CD4-positive, CD25-positive, alpha-beta regulatory T cell (primary cell): ENCODE measurements at regions not wholly inside any gene's neighbourhood (a gene's known extent, or its start where the extent isn't known, plus 50 kb on each side); places are given as distances from the start of the nearest gene placed in this dataset.
A peak's percentile ranks its signal among the peaks of the same experiment; 100 is the strongest.

Experiments used
- ATAC-seq, 2 donors: fragments of 150-1000 bp; cut with Tn5 transposase; one replicate each; pipeline ENCODE4 v1.10.0; 2021; ENCODE audit warnings: low read depth in 2 of 2, moderate number of reproducible peaks in 2 of 2, moderate library complexity in 1 of 2
- DNase-seq, 3 donors: peaks; one replicate each; pipeline versions ENCODE4 v3.0.0 to v3.0.0-alpha.2; 2012 to 2022; ENCODE audit warnings: mixed read lengths in 1 of 3
- H3K27ac ChIP-seq: one replicate; pipeline ENCODE4 v1.7.0; 2013; ENCODE audit warnings: mild to moderate bottlenecking, low read length; ENCODE audit not compliant: insufficient read depth, poor library complexity, severe bottlenecking
- H3K27me3 ChIP-seq: one replicate; pipeline ENCODE4 v1.7.0; 2013; ENCODE audit warnings: low read length; ENCODE audit not compliant: control insufficient read depth, insufficient read depth
- H3K36me3 ChIP-seq: one replicate; pipeline ENCODE4 v1.7.0; 2013; ENCODE audit warnings: mild to moderate bottlenecking, low read length, moderate library complexity; ENCODE audit not compliant: control insufficient read depth, insufficient read depth
- H3K4me1 ChIP-seq: 2 replicates; pipeline ENCODE4 v1.7.0; 2013; ENCODE audit warnings: mild to moderate bottlenecking, low read length; ENCODE audit not compliant: insufficient read depth, control insufficient read depth, poor library complexity, severe bottlenecking
- H3K4me3 ChIP-seq: one replicate; pipeline ENCODE4 v1.7.0; 2013; ENCODE audit warnings: low read depth, mild to moderate bottlenecking, low read length, moderate library complexity
- H3K9me3 ChIP-seq, 2 experiments: 1 replicate in 1 of 2; 2 replicates in 1 of 2; pipeline ENCODE4 v1.7.0; 2013; ENCODE audit warnings: low read length in 2 of 2, mild to moderate bottlenecking in 1 of 2, moderate library complexity in 1 of 2; ENCODE audit not compliant: control insufficient read depth in 2 of 2
- H3K27ac Mint-ChIP-seq, 3 donors: one replicate each; pipeline ENCODE4 v1.8.0; 2020 to 2022; ENCODE audit warnings: mild to moderate bottlenecking in 3 of 3, mixed read lengths in 3 of 3, moderate library complexity in 2 of 3
- H3K27me3 Mint-ChIP-seq: one replicate; pipeline ENCODE4 v1.8.0; 2022; ENCODE audit warnings: mild to moderate bottlenecking, mixed read lengths
- H3K36me3 Mint-ChIP-seq: one replicate; pipeline ENCODE4 v1.8.0; 2020; ENCODE audit warnings: mixed read lengths
- H3K4me1 Mint-ChIP-seq, 4 donors: one replicate each; pipeline ENCODE4 v1.8.0; 2020 to 2022; ENCODE audit warnings: mixed read lengths in 4 of 4, mild to moderate bottlenecking in 1 of 4
- H3K4me3 Mint-ChIP-seq, 4 donors: one replicate each; pipeline ENCODE4 v1.8.0; 2020 to 2022; ENCODE audit warnings: mild to moderate bottlenecking in 4 of 4, mixed read lengths in 4 of 4, moderate library complexity in 3 of 4
- H3K9me3 Mint-ChIP-seq, 7 donors: one replicate each; pipeline ENCODE4 v1.8.0; 2020 to 2022; ENCODE audit warnings: mixed read lengths in 7 of 7, mild to moderate bottlenecking in 3 of 7, moderate library complexity in 2 of 7

- no peaks in the 10 kb centered on the region for H3K36me3 ChIP-seq
- ATAC-seq (no peak), DNase-seq (no peak)
- Mint-ChIP-seq H3K27ac (no peak overlapping the region), H3K27me3 (no peaks in the 10 kb centered on the region), H3K9me3 (peaks cover 0 to 14% (median 5%) of the 10 kb centered on the region in 7 donors), H3K4me3 (no peak overlapping the region), H3K36me3 (no peaks in the 10 kb centered on the region), H3K4me1 (no peaks in the 10 kb centered on the region)
- H3K4me1 ChIP-seq: no peaks in the 10 kb centered on the region
- peaks cover 2 to 3% of the 10 kb centered on the region in 2 experiments for H3K9me3 ChIP-seq
- H3K27me3 ChIP-seq: no peaks in the 10 kb centered on the region
- H3K4me3 ChIP-seq: no peak overlapping the region
- no peak overlapping the region for H3K27ac ChIP-seq
Measured at GRCh38 chr16:8103649-8104289, 486.5 kb downstream of the TMEM114 start.

- H3K36me3 ChIP-seq: no peaks in the 10 kb centered on the region
- no peak overlapping the region for H3K4me3 ChIP-seq
- no peak overlapping the region for H3K27ac ChIP-seq
- no peaks in the 10 kb centered on the region for H3K27me3 ChIP-seq
- H3K4me1 ChIP-seq: no peaks in the 10 kb centered on the region
- Mint-ChIP-seq H3K4me3 (no peak overlapping the region), H3K9me3 (peaks cover 3 to 19% (median 12%) of the 10 kb centered on the region in 7 donors), H3K27ac (no peak overlapping the region), H3K4me1 (peaks cover 0 to 5% (median 1%) of the 10 kb centered on the region in 4 donors), H3K27me3 (peaks cover 4% of the 10 kb centered on the region), H3K36me3 (no peaks in the 10 kb centered on the region)
- peaks cover 2 to 6% of the 10 kb centered on the region in 2 experiments for H3K9me3 ChIP-seq
- no peak for ATAC-seq
- no peak for DNase-seq
Measured at GRCh38 chr16:8099586-8099985, 490.7 kb downstream of the TMEM114 start.

GRCh38 chr16:8098947-8099512 lies 491.3 kb downstream of the TMEM114 start:
- H3K4me1 ChIP-seq: no peaks in the 10 kb centered on the region
- peaks cover 2 to 6% of the 10 kb centered on the region in 2 experiments for H3K9me3 ChIP-seq
- no peak for ATAC-seq
- no peak overlapping the region for H3K27ac ChIP-seq
- Mint-ChIP-seq H3K36me3 (no peaks in the 10 kb centered on the region), H3K4me1 (peaks cover 0 to 5% (median 2%) of the 10 kb centered on the region in 4 donors), H3K4me3 (no peak overlapping the region), H3K9me3 (peaks cover 5 to 22% (median 13%) of the 10 kb centered on the region in 7 donors), H3K27ac (no peak overlapping the region), H3K27me3 (peaks cover 4% of the 10 kb centered on the region)
- no peak for DNase-seq
- no peak overlapping the region for H3K4me3 ChIP-seq
- no peaks in the 10 kb centered on the region for H3K36me3 ChIP-seq
- H3K27me3 ChIP-seq: no peaks in the 10 kb centered on the region

GRCh38 chr16:8096211-8096610 lies 494.1 kb downstream of the TMEM114 start:
- Histone ChIP-seq H3K4me3 (no peak overlapping the region), H3K27me3 (no peaks in the 10 kb centered on the region), H3K4me1 (no peaks in the 10 kb centered on the region), H3K27ac (no peak overlapping the region), H3K36me3 (no peaks in the 10 kb centered on the region), H3K9me3 (peaks cover 2 to 6% of the 10 kb centered on the region in 2 experiments)
- ATAC-seq (no peak), DNase-seq (no peak)
- Mint-ChIP-seq H3K4me1 (peaks cover 0 to 5% (median 2%) of the 10 kb centered on the region in 4 donors), H3K9me3 (peaks cover 5 to 26% (median 12%) of the 10 kb centered on the region in 7 donors), H3K27me3 (peaks cover 4% of the 10 kb centered on the region), H3K27ac (no peak overlapping the region), H3K4me3 (no peak overlapping the region), H3K36me3 (no peaks in the 10 kb centered on the region)

- Mint-ChIP-seq H3K9me3 (peaks cover 8 to 26% (median 11%) of the 10 kb centered on the region in 7 donors), H3K4me3 (no peak overlapping the region), H3K27ac (no peak overlapping the region), H3K4me1 (peaks cover 0 to 5% (median 2%) of the 10 kb centered on the region in 4 donors), H3K27me3 (peaks cover 4% of the 10 kb centered on the region), H3K36me3 (no peaks in the 10 kb centered on the region)
- DNase-seq (no peak), ATAC-seq (no peak)
- Histone ChIP-seq H3K9me3 (peaks cover 0 to 6% of the 10 kb centered on the region in 2 experiments), H3K27me3 (no peaks in the 10 kb centered on the region), H3K36me3 (no peaks in the 10 kb centered on the region), H3K4me3 (no peak overlapping the region), H3K4me1 (no peaks in the 10 kb centered on the region), H3K27ac (no peak overlapping the region)
Measured at GRCh38 chr16:8094696-8095095, 495.6 kb downstream of the TMEM114 start.

GRCh38 chr16:8088820-8089338 lies 501.4 kb downstream of the TMEM114 start:
- no peaks in the 10 kb centered on the region for H3K36me3 Mint-ChIP-seq
- Histone ChIP-seq H3K9me3 (no peaks in the 10 kb centered on the region), H3K36me3 (no peaks in the 10 kb centered on the region), H3K27me3 (no peaks in the 10 kb centered on the region), H3K27ac (no peak overlapping the region), H3K4me3 (no peak overlapping the region), H3K4me1 (no peaks in the 10 kb centered on the region)
- H3K4me1 Mint-ChIP-seq: no peaks in the 10 kb centered on the region
- ATAC-seq: no peak
- no peaks in the 10 kb centered on the region for H3K27me3 Mint-ChIP-seq
- H3K27ac Mint-ChIP-seq: no peak overlapping the region
- no peak overlapping the region for H3K4me3 Mint-ChIP-seq
- H3K9me3 Mint-ChIP-seq: peaks cover 1 to 10% (median 2%) of the 10 kb centered on the region in 7 donors
- no peak for DNase-seq

- no peak for DNase-seq
- H3K9me3 Mint-ChIP-seq: peaks cover 2 to 10% (median 3%) of the 10 kb centered on the region in 7 donors
- no peaks in the 10 kb centered on the region for H3K27me3 Mint-ChIP-seq
- no peak overlapping the region for H3K27ac Mint-ChIP-seq
- no peaks in the 10 kb centered on the region for H3K27me3 ChIP-seq
- no peaks in the 10 kb centered on the region for H3K4me1 Mint-ChIP-seq
- no peaks in the 10 kb centered on the region for H3K4me1 ChIP-seq
- ATAC-seq: no peak
- H3K36me3 Mint-ChIP-seq: no peaks in the 10 kb centered on the region
- H3K4me3 Mint-ChIP-seq: peak overlapping the region in 1 of 4 donors; percentile 61
- H3K36me3 ChIP-seq: no peaks in the 10 kb centered on the region
- no peak overlapping the region for H3K4me3 ChIP-seq
- H3K27ac ChIP-seq: no peak overlapping the region
- no peaks in the 10 kb centered on the region for H3K9me3 ChIP-seq
Measured at GRCh38 chr16:8087597-8088289, 502.6 kb downstream of the TMEM114 start.
